DND-41 (cell line): ENCODE measurements at regions not wholly inside any gene's neighbourhood (a gene's known extent, or its start where the extent isn't known, plus 50 kb on each side); places are given as distances from the start of the nearest gene placed in this dataset.

Experiments
- ATAC-seq: fragments of 200-7000 bp; cut with Tn5 transposase; 3 replicates; pipeline ENCODE4 v1.9.1; 2021; ENCODE audit warnings: low read depth; ENCODE audit not compliant: insufficient read depth
- DNase-seq: peaks from one replicate; pipeline ENCODE4 v3.0.0-alpha.2; 2020
- H2AFZ ChIP-seq: 2 replicates; pipeline ENCODE4 v1.6.0; 2012; ENCODE audit warnings: low read depth, low read length
- H3K27ac ChIP-seq: 2 replicates; pipeline ENCODE4 v1.5.1; 2012; ENCODE audit warnings: low read length, inconsistent platforms
- H3K27me3 ChIP-seq: fragments of 200-600 bp; sonication (generic); 2 replicates; pipeline ENCODE4 v1.6.0; 2012; ENCODE audit warnings: low read length, mild to moderate bottlenecking, inconsistent platforms; ENCODE audit not compliant: insufficient read depth, poor library complexity
- H3K36me3 ChIP-seq: 2 replicates; pipeline ENCODE4 v1.5.1; 2012; ENCODE audit warnings: low read length, inconsistent platforms; ENCODE audit not compliant: insufficient read depth
- H3K4me1 ChIP-seq: 2 replicates; pipeline ENCODE4 v1.5.1; 2012; ENCODE audit warnings: mild to moderate bottlenecking, low read length; ENCODE audit not compliant: insufficient read depth
- H3K4me2 ChIP-seq: 2 replicates; pipeline ENCODE4 v1.6.0; 2012; ENCODE audit warnings: mild to moderate bottlenecking, moderate library complexity, low read length, inconsistent platforms; ENCODE audit not compliant: insufficient read depth
- H3K4me3 ChIP-seq, 2 experiments: fragments of 200-600 bp in 1 of 2; shearing (Covaris generic) in 1 of 2; 2 replicates each; pipeline ENCODE4 v1.5.1; 2012 to 2016; ENCODE audit warnings: inconsistent platforms in 2 of 2, low read length in 2 of 2, mild to moderate bottlenecking in 2 of 2, low read depth in 1 of 2, moderate library complexity in 1 of 2
- H3K79me2 ChIP-seq: 2 replicates; pipeline ENCODE4 v1.6.0; 2012; ENCODE audit warnings: low read length, inconsistent platforms; ENCODE audit not compliant: insufficient read depth
- H3K9ac ChIP-seq: 2 replicates; pipeline ENCODE4 v1.6.0; 2012; ENCODE audit warnings: low read depth, mild to moderate bottlenecking, inconsistent platforms, low read length, moderate library complexity
- H3K9me3 ChIP-seq: 2 replicates; pipeline ENCODE4 v1.5.1; 2012; ENCODE audit warnings: low read length, moderate library complexity, mild to moderate bottlenecking, inconsistent platforms; ENCODE audit not compliant: insufficient read depth, severe bottlenecking
- H4K20me1 ChIP-seq: 2 replicates; pipeline ENCODE4 v1.6.0; 2012; ENCODE audit warnings: low read length; ENCODE audit not compliant: insufficient read depth
- CTCF ChIP-seq: IDR thresholded peaks from 2 replicates; pipeline ENCODE4 v1.5.1; 2012; ENCODE audit warnings: borderline replicate concordance, low read length, moderate library complexity, mild to moderate bottlenecking; ENCODE audit not compliant: poor library complexity, severe bottlenecking; ENCODE audit errors: extremely low read depth
- EZH2 ChIP-seq: IDR thresholded peaks from 3 replicates; pipeline ENCODE4 v1.6.1; 2012; ENCODE audit warnings: borderline replicate concordance, low read depth, mild to moderate bottlenecking, moderate library complexity, low read length, inconsistent platforms; ENCODE audit not compliant: severe bottlenecking

DNA sequence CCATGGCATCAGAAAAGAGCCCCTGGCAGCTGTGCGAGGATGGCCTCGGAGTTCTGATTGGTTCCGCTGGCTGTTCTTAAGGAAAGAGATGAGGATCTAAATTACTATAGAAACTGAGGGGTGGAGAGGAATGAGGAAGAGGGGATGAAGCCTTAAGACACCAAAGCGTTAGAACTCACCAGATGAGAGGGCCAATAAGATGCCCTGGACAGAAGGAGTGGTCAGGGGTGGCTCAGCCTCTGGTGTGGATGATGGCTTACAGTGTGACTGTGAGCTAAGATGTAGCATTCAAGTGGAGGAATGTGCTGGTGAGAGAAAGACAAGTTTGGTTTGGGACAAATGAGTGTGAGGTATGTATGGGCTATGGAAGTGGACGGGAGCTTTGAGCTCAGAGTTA lies 97.8 kb downstream of the ZFP36L2 start:
- no peaks in the 10 kb centered on the region for H3K9me3 ChIP-seq
- no peak overlapping the region for H3K4me3 ChIP-seq
- H3K9ac ChIP-seq = peak overlapping the region; percentile 18
- no peaks in the 10 kb centered on the region for H3K27me3 ChIP-seq
- no peak for DNase-seq
- no peak overlapping the region for H2AFZ ChIP-seq
- peaks cover 100% of the 10 kb centered on the region for H3K4me1 ChIP-seq
- H3K4me2 ChIP-seq = no peak overlapping the region
- ATAC-seq = no peak
- H3K27ac ChIP-seq = peak overlapping the region; percentile 96
- TF ChIP-seq CTCF (no peak), EZH2 (no peak)
- H3K79me2 ChIP-seq = peaks cover 47% of the 10 kb centered on the region
- no peaks in the 10 kb centered on the region for H3K36me3 ChIP-seq
- no peaks in the 10 kb centered on the region for H4K20me1 ChIP-seq

- no peaks in the 10 kb centered on the region for H3K27me3 ChIP-seq
- no peaks in the 10 kb centered on the region for H3K36me3 ChIP-seq
- no peak overlapping the region for H3K4me2 ChIP-seq
- H3K27ac ChIP-seq = peak overlapping the region; percentile 96
- H3K79me2 ChIP-seq = peaks cover 51% of the 10 kb centered on the region
- H3K4me3 ChIP-seq = no peak overlapping the region
- ATAC-seq (no peak), DNase-seq (peak; percentile 28)
- no peak overlapping the region for H2AFZ ChIP-seq
- H3K9ac ChIP-seq = peak overlapping the region; percentile 18
- TF ChIP-seq EZH2 = no peak
- TF ChIP-seq CTCF = no peak
- no peaks in the 10 kb centered on the region for H3K9me3 ChIP-seq
- H4K20me1 ChIP-seq = no peaks in the 10 kb centered on the region
- peaks cover 100% of the 10 kb centered on the region for H3K4me1 ChIP-seq
Observed at GRCh38 chr2:43127941-43128558, 98.4 kb downstream of the ZFP36L2 start.

DNA sequence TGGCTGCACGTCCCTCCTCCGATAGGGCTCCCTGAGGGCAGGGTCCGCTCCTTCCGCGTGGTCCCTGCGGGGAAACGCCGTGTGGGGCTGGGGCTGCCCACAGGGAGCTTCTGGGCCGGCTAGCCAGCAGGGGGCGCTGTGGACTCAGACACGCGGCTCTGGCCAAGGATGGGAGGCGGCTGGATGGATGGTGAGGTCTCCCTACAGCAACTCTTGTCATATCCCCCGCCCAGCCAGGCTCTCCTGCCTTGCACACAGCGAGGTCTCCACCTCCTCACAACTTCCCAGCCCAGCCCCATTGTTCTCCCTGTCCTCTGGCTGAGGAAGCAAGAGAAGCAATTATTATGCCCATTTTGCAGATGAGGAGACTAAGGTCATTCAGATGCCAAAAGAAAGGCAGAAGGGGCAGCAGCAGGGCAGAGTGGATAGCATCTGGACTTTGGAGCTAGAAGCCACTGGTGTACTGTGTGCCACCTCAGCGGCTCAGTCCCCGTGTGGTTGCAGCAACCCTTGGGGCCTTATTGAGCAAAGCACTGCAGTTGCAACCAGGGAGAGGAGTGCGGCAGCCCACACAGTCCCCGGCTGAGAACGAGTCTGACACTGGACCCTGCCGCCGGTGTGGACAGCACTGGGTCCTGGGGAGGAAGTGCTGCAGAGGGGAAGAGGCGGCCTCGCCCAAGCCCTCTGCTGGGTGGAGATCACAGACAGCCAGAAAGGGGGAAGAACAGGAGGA lies 99.0 kb downstream of the ZFP36L2 start:
- peaks cover 100% of the 10 kb centered on the region for H3K4me1 ChIP-seq

More for the DNA sequence above, 99.0 kb downstream of the ZFP36L2 start:
- H3K4me2 ChIP-seq = no peak overlapping the region
- peak overlapping the region; percentile 96 for H3K27ac ChIP-seq
- no peaks in the 10 kb centered on the region for H3K36me3 ChIP-seq
- peak overlapping the region; percentile 18 for H3K9ac ChIP-seq
- no peak overlapping the region for H3K4me3 ChIP-seq
- no peaks in the 10 kb centered on the region for H3K27me3 ChIP-seq
- peak; percentile 80 for TF ChIP-seq CTCF
- no peak for TF ChIP-seq EZH2
- H2AFZ ChIP-seq = no peak overlapping the region
- 0 out of 3 replicates have a peak, but pooled peaks have one; percentile 5 for ATAC-seq
- peaks cover 54% of the 10 kb centered on the region for H3K79me2 ChIP-seq
- H3K9me3 ChIP-seq = no peaks in the 10 kb centered on the region
- no peaks in the 10 kb centered on the region for H4K20me1 ChIP-seq
- peak; percentile 84 for DNase-seq
